Fibroblast of lung (primary cell): ENCODE measurements at regions not wholly inside any gene's neighbourhood (a gene's known extent, or its start where the extent isn't known, plus 50 kb on each side); places are given as distances from the start of the nearest gene placed in this dataset.

Experiments
- CTCF ChIP-seq, 2 donors: IDR thresholded peaks in 1 of 2; conservative IDR thresholded peaks in 1 of 2; 1 replicate in 1 of 2; 2 replicates in 1 of 2; pipeline ENCODE4 v1.5.1; 2011 to 2012; ENCODE audit warnings: low read length in 2 of 2, control low read depth in 1 of 2, inconsistent platforms in 1 of 2, low read depth in 1 of 2, mild to moderate bottlenecking in 1 of 2
- EZH2 ChIP-seq: IDR thresholded peaks from 2 replicates; pipeline ENCODE4 v1.5.1; 2012; ENCODE audit warnings: low read length, control low read depth, mild to moderate bottlenecking; ENCODE audit errors: missing control alignments

- TF ChIP-seq CTCF (conservative IDR thresholded peaks at IDR 0.05 in 1 of 2, IDR thresholded peaks at IDR 0.05 in 1 of 2; ENCODE audit: low read depth in 1 of 2, low read length in 2 of 2) (no peak), EZH2 (no peak)
These were observed 170.0 kb upstream of the ZNF32 start for GRCh38 chr10:43818687-43819086.
